Choroid plexus epithelial cell (primary cell): ENCODE measurements at regions not wholly inside any gene's neighbourhood (a gene's known extent, or its start where the extent isn't known, plus 50 kb on each side); places are given as distances from the start of the nearest gene placed in this dataset.

Source experiments
- DNase-seq: peaks from one replicate; pipeline ENCODE4 v3.0.0-alpha.2; 2010; ENCODE audit warnings: low read depth
- H3K4me3 ChIP-seq: 2 replicates; pipeline ENCODE4 v1.5.1; 2011; ENCODE audit warnings: low read depth, mild to moderate bottlenecking, control low read depth, low read length, moderate library complexity
- TF ChIP-seq, protein P1 (sequence below): conservative IDR thresholded peaks from 2 replicates; pipeline ENCODE4 v1.5.1; 2011; ENCODE audit warnings: low read depth, mild to moderate bottlenecking, control low read depth, inconsistent platforms, low read length, moderate library complexity

GRCh38 chr2:176960061-176960460 lies 252.5 kb upstream of the HNRNPA3 start:
- TF ChIP-seq, protein P1, sequence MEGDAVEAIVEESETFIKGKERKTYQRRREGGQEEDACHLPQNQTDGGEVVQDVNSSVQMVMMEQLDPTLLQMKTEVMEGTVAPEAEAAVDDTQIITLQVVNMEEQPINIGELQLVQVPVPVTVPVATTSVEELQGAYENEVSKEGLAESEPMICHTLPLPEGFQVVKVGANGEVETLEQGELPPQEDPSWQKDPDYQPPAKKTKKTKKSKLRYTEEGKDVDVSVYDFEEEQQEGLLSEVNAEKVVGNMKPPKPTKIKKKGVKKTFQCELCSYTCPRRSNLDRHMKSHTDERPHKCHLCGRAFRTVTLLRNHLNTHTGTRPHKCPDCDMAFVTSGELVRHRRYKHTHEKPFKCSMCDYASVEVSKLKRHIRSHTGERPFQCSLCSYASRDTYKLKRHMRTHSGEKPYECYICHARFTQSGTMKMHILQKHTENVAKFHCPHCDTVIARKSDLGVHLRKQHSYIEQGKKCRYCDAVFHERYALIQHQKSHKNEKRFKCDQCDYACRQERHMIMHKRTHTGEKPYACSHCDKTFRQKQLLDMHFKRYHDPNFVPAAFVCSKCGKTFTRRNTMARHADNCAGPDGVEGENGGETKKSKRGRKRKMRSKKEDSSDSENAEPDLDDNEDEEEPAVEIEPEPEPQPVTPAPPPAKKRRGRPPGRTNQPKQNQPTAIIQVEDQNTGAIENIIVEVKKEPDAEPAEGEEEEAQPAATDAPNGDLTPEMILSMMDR, result no peak
- no peak for DNase-seq
- no peak overlapping the region for H3K4me3 ChIP-seq

GRCh38 chr2:176960736-176961520 lies 251.7 kb upstream of the HNRNPA3 start:
- no peak for DNase-seq
- TF ChIP-seq, protein P1, result no peak
- H3K4me3 ChIP-seq, result no peak overlapping the region

GRCh38 chr2:176961775-176962619 lies 250.6 kb upstream of the HNRNPA3 start:
- no peak overlapping the region for H3K4me3 ChIP-seq
- no peak for DNase-seq
- TF ChIP-seq, protein P1, result no peak

DNA sequence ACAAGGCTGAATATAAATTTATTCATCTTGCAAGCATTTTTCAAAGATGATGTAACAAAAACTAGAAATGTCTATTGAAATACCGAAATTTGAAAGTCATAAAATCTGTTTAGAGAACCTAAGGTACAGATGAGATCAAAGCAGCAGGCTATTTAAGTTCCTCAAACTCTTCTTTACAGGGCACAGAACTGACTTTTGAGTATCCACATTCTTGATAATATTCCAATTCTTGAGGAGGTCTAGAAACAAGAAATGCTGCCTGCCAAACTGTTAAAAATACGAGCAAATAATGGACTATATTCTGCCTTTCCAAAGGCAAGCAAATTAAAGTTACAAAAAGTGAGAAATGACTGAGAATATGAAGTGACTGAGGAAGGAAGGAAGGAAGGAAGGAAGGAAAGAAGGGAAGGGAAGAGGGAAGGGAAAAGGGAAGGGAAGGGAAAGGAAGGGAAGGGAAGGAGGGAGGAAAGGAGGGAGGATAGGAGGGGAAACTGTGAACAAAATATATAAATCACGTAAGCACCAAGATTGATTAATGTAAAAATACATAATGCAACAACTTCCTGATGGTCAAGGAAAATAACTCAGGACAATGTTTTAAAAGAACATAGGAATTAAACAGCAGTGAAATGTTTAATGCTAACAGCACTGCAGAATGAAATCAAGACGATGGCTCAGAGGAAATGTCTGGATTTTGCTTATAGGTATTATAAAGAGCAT lies 248.9 kb upstream of the HNRNPA3 start:
- no peak for DNase-seq
- TF ChIP-seq, protein P1, result no peak
- no peak overlapping the region for H3K4me3 ChIP-seq

GRCh38 chr2:176967911-176968450 lies 244.6 kb upstream of the HNRNPA3 start:
- no peak overlapping the region for H3K4me3 ChIP-seq
- no peak for DNase-seq
- TF ChIP-seq, protein P1, result no peak

DNA sequence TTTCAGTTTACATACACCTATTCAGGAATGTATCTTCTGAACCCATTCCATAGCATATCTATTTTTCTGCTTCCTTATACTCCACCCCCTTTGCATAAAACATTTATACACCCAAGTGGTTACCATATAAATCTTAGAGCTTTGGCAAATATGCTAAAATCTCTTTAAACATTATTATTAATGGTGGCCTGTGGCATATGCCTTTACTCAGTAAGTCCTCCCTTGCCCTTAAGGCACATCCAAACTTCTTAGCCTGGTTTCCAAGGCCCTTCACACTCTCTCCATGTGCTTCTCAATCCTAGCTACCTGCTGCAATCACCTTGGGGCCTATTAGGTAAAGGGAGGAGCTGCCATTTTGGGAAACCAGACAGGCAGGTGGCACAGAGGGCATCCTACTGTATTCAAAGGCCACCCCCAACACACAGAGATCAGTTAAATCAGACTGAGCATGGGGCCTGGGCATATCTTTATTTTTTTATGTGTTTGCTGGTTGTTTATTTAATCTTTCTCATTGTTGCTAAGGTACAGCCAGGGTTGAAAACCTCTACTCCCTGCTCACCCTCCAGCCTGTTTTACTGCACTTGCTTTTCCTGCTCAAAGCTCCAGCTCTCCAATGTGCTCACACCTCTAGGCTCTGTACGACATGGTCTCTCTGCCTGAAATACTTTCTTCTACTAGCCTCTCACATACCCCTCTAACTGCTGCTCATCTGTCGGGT lies 242.8 kb upstream of the HNRNPA3 start:
- TF ChIP-seq, protein P1, result no peak
- no peak overlapping the region for H3K4me3 ChIP-seq
- no peak for DNase-seq
